GM12865 (cell line): ENCODE measurements at regions not wholly inside any gene's neighbourhood (a gene's known extent, or its start where the extent isn't known, plus 50 kb on each side); places are given as distances from the start of the nearest gene placed in this dataset.

ENCODE experiments used
- DNase-seq: peaks from one replicate; pipeline ENCODE4 v3.0.0; 2010; ENCODE audit warnings: low read depth
- H3K4me3 ChIP-seq: 2 replicates; pipeline ENCODE4 v1.5.1; 2011; ENCODE audit warnings: mild to moderate bottlenecking, low read depth, low read length, control low read depth
- TF ChIP-seq, protein P1 (sequence below): IDR thresholded peaks from 2 replicates; pipeline ENCODE4 v1.5.1; 2011; ENCODE audit warnings: low read length, control low read depth, low read depth, inconsistent platforms; ENCODE audit not compliant: insufficient read depth; ENCODE audit errors: missing control alignments

DNA sequence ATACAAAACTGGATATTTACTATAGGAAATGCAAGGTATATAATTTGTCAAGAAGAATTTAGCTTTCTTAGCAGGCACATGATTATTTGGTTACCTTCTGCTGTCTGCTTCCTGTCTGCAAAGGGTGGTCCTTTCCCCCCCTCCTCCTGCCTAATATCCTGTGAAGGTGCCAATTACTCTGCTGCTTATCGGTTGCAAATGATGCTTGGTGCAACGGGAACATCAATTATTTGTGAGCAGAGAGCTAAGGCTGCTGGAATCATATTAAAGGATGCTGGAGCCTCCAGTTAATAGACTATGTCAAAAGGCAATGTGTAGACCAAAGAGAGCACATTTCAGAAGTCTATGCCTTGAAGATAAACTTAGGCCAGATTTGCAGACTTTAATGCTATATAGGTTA is 443.7 kb upstream of the ONECUT1 start:
- no peak overlapping the region for H3K4me3 ChIP-seq
- TF ChIP-seq, protein P1, sequence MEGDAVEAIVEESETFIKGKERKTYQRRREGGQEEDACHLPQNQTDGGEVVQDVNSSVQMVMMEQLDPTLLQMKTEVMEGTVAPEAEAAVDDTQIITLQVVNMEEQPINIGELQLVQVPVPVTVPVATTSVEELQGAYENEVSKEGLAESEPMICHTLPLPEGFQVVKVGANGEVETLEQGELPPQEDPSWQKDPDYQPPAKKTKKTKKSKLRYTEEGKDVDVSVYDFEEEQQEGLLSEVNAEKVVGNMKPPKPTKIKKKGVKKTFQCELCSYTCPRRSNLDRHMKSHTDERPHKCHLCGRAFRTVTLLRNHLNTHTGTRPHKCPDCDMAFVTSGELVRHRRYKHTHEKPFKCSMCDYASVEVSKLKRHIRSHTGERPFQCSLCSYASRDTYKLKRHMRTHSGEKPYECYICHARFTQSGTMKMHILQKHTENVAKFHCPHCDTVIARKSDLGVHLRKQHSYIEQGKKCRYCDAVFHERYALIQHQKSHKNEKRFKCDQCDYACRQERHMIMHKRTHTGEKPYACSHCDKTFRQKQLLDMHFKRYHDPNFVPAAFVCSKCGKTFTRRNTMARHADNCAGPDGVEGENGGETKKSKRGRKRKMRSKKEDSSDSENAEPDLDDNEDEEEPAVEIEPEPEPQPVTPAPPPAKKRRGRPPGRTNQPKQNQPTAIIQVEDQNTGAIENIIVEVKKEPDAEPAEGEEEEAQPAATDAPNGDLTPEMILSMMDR: no peak
- DNase-seq: no peak

DNA sequence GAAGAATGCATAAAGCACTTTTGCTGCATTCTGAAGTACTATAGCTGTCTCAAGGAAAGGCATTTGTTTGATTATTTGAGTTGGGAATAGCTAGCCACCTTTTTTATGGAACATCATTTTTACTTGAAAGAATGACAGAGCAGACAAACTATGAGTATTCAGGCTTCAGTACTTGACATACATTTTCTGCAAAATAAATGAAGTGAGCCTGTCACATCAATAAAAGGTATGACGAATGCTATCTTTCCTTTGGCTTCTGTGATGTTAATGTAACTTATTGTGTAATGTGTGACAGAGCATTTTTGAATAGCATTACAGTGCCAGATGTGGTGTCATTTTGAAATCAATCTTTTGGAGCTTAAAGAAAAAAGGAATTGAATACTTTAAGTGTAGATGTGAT is 440.3 kb upstream of the ONECUT1 start:
- TF ChIP-seq, protein P1: no peak
- DNase-seq: no peak
- no peak overlapping the region for H3K4me3 ChIP-seq

DNA sequence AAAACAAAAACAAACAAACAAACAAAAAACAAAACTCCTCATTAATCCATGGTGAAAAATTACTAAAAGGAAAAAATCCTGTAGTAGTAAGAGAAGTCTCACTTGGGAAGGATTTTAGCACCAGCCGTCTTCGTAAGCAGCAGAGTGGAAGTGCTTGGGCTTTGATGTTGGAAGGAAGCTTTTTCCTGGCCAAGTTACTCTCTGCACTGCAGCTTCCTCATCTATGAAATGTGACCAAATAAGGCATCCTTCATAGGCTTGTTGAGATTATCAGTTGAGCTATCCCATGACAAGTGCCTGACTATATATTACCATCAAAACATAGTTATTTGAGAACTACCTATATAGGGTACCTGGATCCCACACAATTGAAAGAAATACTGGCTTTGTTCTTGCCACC is 436.4 kb upstream of the ONECUT1 start:
- no peak for DNase-seq
- H3K4me3 ChIP-seq: no peak overlapping the region
- TF ChIP-seq, protein P1: no peak

DNA sequence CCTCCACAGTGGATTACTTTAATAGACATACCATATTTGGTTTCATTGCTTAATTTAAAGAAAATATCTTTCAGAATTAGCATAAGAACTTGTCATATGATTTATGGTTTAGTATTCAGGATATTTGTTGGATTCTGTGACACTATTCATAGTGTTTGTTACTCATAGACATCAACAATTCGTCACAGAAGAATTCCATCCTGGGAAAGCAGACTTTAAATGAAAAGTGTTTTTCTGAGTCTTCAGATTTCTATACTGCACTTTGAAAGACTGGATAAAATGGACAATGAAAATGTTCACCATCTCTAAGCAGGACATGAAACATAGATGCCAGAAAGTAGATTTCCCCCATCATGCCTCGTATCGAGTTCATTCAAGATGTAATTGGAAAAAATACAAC is 435.6 kb upstream of the ONECUT1 start:
- TF ChIP-seq, protein P1: no peak
- H3K4me3 ChIP-seq: no peak overlapping the region
- DNase-seq: no peak

DNA sequence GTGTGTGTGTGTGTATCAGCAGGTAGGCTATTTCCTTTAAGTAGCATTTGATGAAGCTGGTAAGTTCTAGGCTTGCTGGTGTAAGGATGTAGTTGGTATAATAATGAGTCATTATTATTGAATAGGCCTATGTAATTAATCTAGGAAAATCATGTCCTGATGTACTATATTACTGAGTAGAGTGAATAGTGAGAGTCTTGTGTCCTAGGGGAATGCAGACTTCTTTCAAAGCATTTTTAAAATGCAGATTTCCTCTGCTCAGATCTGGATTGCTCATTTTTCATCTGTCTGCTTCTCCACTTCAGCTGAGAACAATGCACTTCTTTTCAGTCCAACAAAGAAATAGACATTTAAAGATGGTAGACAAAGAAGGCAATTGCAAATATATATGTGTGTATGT is 434.2 kb upstream of the ONECUT1 start:
- no peak for DNase-seq
- TF ChIP-seq, protein P1: no peak
- no peak overlapping the region for H3K4me3 ChIP-seq

DNA sequence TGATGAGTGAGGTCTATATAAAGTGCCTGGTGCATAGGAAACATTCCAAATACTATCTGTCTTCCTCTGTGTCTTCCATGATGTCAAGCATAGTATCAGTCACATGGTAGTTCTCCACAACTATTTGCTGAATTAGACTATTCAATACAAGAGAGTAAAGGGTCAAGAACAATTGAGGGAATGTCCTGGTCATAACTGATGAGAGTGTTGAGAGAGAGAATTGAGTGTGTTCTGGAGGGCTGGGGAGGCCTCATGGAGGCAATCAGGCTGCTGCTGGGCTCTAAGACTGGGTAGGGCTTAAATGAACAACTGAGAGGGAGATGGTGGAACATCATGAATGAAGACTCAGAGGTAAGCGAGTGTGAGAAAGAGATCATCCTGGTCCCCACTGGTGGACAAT is 433.7 kb upstream of the ONECUT1 start:
- DNase-seq: no peak
- TF ChIP-seq, protein P1: no peak
- H3K4me3 ChIP-seq: no peak overlapping the region
